ENCODE measurements at regions not wholly inside any gene's neighbourhood (a gene's known extent, or its start where the extent isn't known, plus 50 kb on each side); places are given as distances from the start of the nearest gene placed in this dataset.

- TF ChIP-seq CTCF (IDR thresholded peaks at IDR 0.05) (no peak), POLR2A (IDR thresholded peaks at IDR 0.05; ENCODE audit: low read depth) (no peak), POLR2AphosphoS5 (IDR thresholded peaks at IDR 0.05) (peak in 1 of 2 donors; percentile 1), EP300 (IDR thresholded peaks at IDR 0.05) (no peak)
Measured at GRCh38 chr18:76619621-76620315, 124.7 kb upstream of the ZNF516 start.
